Loucy (cell line): ENCODE measurements at regions not wholly inside any gene's neighbourhood (a gene's known extent, or its start where the extent isn't known, plus 50 kb on each side); places are given as distances from the start of the nearest gene placed in this dataset.
A peak's percentile ranks its signal among the peaks of the same experiment; 100 is the strongest.

Experiments
- CTCF ChIP-seq: fragments of 200-600 bp; sonication (generic); conservative IDR thresholded peaks from 2 replicates; pipeline ENCODE4 v1.5.1; 2014; ENCODE audit warnings: mild to moderate bottlenecking, antibody characterized with exemption, low read length
- EZH2phosphoT487 ChIP-seq: fragments of 200-600 bp; IDR thresholded peaks from 2 replicates; pipeline ENCODE4 v1.6.1; 2018; ENCODE audit warnings: antibody characterized with exemption, mild to moderate bottlenecking, moderate library complexity, borderline replicate concordance

GRCh38 chr6:145279993-145280392 is 455.3 kb downstream of the EPM2A start:
- peak; percentile 27; the same call in 1 of the 2 replicates for TF ChIP-seq CTCF
- no peak for TF ChIP-seq EZH2phosphoT487
